Thoracic aorta (tissue), 2 donors: ENCODE measurements at regions not wholly inside any gene's neighbourhood (a gene's known extent, or its start where the extent isn't known, plus 50 kb on each side); places are given as distances from the start of the nearest gene placed in this dataset.

ENCODE experiments used
- ATAC-seq: fragments of 150-250 bp; one replicate; pipeline ENCODE4 v1.8.0; 2017; ENCODE audit warnings: low read depth; ENCODE audit not compliant: insufficient number of reproducible peaks, low FRiP score
- DNase-seq: peaks from one replicate; pipeline ENCODE4 v3.0.0-alpha.2; 2020; ENCODE audit warnings: low spot score
- H3K27ac ChIP-seq, 2 donors: fragments of 200-600 bp; sonication (generic); 1 replicate in 1 of 2; 2 replicates in 1 of 2; pipeline ENCODE4 v1.5.1; 2016; ENCODE audit warnings: mild to moderate bottlenecking in 2 of 2, moderate library complexity in 2 of 2
- H3K27me3 ChIP-seq: fragments of 200-600 bp; sonication (generic); replicated peaks from 2 replicates; pipeline ENCODE4 v1.6.0; 2016; ENCODE audit warnings: mild to moderate bottlenecking; ENCODE audit not compliant: insufficient read depth
- H3K36me3 ChIP-seq: fragments of 200-600 bp; sonication (generic); one replicate; pipeline ENCODE4 v1.5.1; 2016
- H3K4me1 ChIP-seq, 2 donors: fragments of 200-600 bp; sonication (generic); 1 replicate in 1 of 2; 2 replicates in 1 of 2; pipeline versions ENCODE4 v1.5.1 to v1.6.0; 2016; ENCODE audit warnings: low read depth in 2 of 2, mild to moderate bottlenecking in 1 of 2; ENCODE audit not compliant: control insufficient read depth in 1 of 2
- H3K4me3 ChIP-seq: fragments of 200-600 bp; sonication (generic); 2 replicates; pipeline ENCODE4 v1.5.1; 2016; ENCODE audit warnings: mild to moderate bottlenecking
- H3K9me3 ChIP-seq: fragments of 200-600 bp; sonication (generic); 2 replicates; pipeline ENCODE4 v1.5.1; 2016
- CTCF ChIP-seq: fragments of 200-600 bp; sonication (generic); IDR thresholded peaks from one replicate; pipeline ENCODE4 v1.5.1; 2019; ENCODE audit warnings: antibody characterized with exemption

DNA sequence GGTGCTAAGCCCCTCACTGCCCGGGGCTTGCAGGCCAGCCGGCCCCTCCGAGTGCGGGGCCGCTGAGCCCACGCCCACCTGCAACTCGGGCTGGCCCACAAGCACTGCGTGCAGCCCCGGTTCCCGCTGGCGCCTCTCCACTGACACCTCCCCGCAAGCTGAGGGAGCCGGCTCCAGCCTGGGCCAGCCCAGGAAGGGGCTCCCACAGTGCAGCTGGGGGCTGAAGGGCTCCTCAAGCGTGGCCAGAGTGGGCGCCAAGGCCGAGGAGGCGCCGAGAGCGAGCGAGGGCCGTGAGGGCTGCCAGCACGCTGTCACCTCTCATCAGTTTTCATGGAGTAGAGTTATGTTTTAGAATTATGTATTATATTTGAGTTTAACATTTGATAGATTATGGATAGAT lies 176.5 kb upstream of the FAM78B start:
- no peaks in the 10 kb centered on the region for H3K9me3 ChIP-seq
- DNase-seq = no peak
- no peaks in the 10 kb centered on the region for H3K4me1 ChIP-seq
- TF ChIP-seq CTCF = no peak
- no peaks in the 10 kb centered on the region for H3K36me3 ChIP-seq
- H3K27me3 ChIP-seq = no peaks in the 10 kb centered on the region
- no peak overlapping the region for H3K4me3 ChIP-seq
- H3K27ac ChIP-seq = no peak overlapping the region
- no peak for ATAC-seq

- Histone ChIP-seq H3K9me3 (no peaks in the 10 kb centered on the region), H3K4me1 (no peaks in the 10 kb centered on the region), H3K4me3 (no peak overlapping the region), H3K27ac (no peak overlapping the region), H3K27me3 (no peaks in the 10 kb centered on the region), H3K36me3 (no peaks in the 10 kb centered on the region)
- ATAC-seq = no peak
- TF ChIP-seq CTCF = no peak
- no peak for DNase-seq
Observed at GRCh38 chr1:166350490-166350889, 183.7 kb upstream of the FAM78B start.

DNA sequence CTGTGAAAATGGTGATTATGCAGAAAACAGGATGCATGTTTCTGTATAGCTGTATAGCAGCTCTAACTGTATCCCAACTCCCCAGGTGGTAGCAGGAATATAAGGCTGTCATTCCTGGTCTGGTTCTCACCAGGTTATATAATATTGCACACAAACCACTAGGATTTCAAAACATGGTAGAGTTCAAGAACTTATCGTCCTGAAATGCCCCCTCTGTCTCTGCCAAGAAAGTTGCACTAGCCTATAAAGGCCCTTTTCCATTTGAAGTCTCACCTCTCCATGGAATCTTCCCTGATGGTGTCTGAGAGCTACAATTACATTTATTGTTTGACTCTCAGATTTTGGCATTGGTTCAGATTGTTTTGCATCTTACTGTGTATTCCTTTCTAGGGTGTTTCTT lies 184.9 kb upstream of the FAM78B start:
- no peak overlapping the region for H3K27ac ChIP-seq
- no peak overlapping the region for H3K4me3 ChIP-seq
- TF ChIP-seq CTCF = no peak
- no peaks in the 10 kb centered on the region for H3K27me3 ChIP-seq
- no peaks in the 10 kb centered on the region for H3K9me3 ChIP-seq
- ATAC-seq = no peak
- DNase-seq = no peak
- H3K36me3 ChIP-seq = no peaks in the 10 kb centered on the region
- no peaks in the 10 kb centered on the region for H3K4me1 ChIP-seq

- DNase-seq = no peak
- no peak for ATAC-seq
- Histone ChIP-seq H3K27ac (no peak overlapping the region), H3K36me3 (no peaks in the 10 kb centered on the region), H3K27me3 (no peaks in the 10 kb centered on the region), H3K4me1 (no peaks in the 10 kb centered on the region), H3K4me3 (no peak overlapping the region), H3K9me3 (no peaks in the 10 kb centered on the region)
- no peak for TF ChIP-seq CTCF
Observed at GRCh38 chr1:166353213-166353612, 186.4 kb upstream of the FAM78B start.

GRCh38 chr1:166354406-166354805 lies 187.6 kb upstream of the FAM78B start:
- no peak for TF ChIP-seq CTCF
- no peak overlapping the region for H3K27ac ChIP-seq
- no peaks in the 10 kb centered on the region for H3K9me3 ChIP-seq
- H3K27me3 ChIP-seq = no peaks in the 10 kb centered on the region
- DNase-seq = no peak
- no peaks in the 10 kb centered on the region for H3K4me1 ChIP-seq
- no peak for ATAC-seq
- H3K36me3 ChIP-seq = no peaks in the 10 kb centered on the region
- H3K4me3 ChIP-seq = no peak overlapping the region
